ENCODE measurements at regions not wholly inside any gene's neighbourhood (a gene's known extent, or its start where the extent isn't known, plus 50 kb on each side); places are given as distances from the start of the nearest gene placed in this dataset.
A peak's percentile ranks its signal among the peaks of the same experiment; 100 is the strongest.

DNA sequence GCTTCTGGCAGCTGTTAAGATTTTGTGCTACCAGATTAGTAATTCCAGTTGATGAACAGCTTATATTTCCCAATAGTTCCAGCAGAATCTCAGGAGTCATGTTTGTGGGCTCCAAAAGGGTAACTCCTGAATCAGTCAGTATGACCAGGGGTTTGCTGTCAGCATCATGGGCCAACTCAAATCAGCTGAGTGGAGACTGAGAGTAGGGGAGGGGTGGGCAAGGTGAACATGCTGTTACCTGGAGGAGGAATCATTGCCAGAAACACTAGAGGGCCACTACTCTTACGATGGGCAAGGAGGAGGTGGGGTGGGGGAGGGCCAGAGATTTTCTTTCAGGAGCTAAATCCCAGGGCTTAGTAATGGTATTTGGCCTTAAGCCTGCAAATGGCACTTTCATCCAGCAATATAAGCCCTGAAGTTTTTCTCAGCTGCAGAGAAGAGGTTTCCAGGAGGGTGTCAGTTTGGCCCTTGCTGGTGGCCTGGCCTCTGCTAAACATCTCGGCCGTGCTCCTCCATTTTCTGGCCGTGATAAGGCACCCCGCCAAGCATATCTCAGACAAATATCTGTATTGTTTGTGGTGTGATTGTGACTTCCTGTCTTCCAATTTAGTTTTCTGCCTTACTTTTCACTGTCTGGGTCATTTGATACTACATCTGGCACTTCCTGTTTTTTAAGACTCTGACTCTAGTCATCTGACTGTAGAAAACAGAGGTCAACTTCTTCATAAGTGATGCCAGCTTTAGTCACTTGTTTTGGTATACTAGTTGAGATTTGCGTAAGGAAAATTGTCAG is 120.5 kb upstream of the CXCR4 start:
- no TSS peak for BruUV-seq (replicated peaks)
- DNase-seq (ENCODE audit: low read depth, low spot score) (peak; percentile 8), ATAC-seq (no peak)
- Histone ChIP-seq H3K27me3 (ENCODE audit: control insufficient read depth, insufficient read depth, low read length) (no peaks in the 10 kb centered on the region; the same call in 1 of the 2 replicates), H3K27ac (ENCODE audit: low read length) (no peak overlapping the region), H3K36me3 (ENCODE audit: control insufficient read depth, insufficient read depth, low read length) (no peaks in the 10 kb centered on the region), H3K9me3 (ENCODE audit: control insufficient read depth, insufficient read depth, low read depth, low read length) (no peaks in the 10 kb centered on the region), H3K4me3 (ENCODE audit: low read depth in 2 of 2, low read length in 2 of 2) (no peak overlapping the region), H3K4me1 (ENCODE audit: control insufficient read depth, insufficient read depth, low read length) (no peaks in the 10 kb centered on the region)
- POLR2A ChIA-PET, result no interaction called here
- in situ Hi-C loops (cut with HindIII; ENCODE audit: low pct_unique_long_range_greater_than_20kb, low sequenced_read_pairs) (no loop called here), intact Hi-C loops (cut with micrococcal nuclease; ENCODE audit: unreplicated experiment) (no loop called here)
- CTCF ChIA-PET, result no interaction called here
- TF ChIP-seq SIN3A (IDR thresholded peaks at IDR 0.05; ENCODE audit: borderline replicate concordance, insufficient read depth, low read depth, low read length) (no peak), TCF7L2 (IDR thresholded peaks at IDR 0.05; ENCODE audit: low read depth, low read length) (no peak), POLR2AphosphoS5 (IDR thresholded peaks at IDR 0.05; ENCODE audit: low read depth, low read length) (no peak)
- TF ChIP-seq, protein P1, sequence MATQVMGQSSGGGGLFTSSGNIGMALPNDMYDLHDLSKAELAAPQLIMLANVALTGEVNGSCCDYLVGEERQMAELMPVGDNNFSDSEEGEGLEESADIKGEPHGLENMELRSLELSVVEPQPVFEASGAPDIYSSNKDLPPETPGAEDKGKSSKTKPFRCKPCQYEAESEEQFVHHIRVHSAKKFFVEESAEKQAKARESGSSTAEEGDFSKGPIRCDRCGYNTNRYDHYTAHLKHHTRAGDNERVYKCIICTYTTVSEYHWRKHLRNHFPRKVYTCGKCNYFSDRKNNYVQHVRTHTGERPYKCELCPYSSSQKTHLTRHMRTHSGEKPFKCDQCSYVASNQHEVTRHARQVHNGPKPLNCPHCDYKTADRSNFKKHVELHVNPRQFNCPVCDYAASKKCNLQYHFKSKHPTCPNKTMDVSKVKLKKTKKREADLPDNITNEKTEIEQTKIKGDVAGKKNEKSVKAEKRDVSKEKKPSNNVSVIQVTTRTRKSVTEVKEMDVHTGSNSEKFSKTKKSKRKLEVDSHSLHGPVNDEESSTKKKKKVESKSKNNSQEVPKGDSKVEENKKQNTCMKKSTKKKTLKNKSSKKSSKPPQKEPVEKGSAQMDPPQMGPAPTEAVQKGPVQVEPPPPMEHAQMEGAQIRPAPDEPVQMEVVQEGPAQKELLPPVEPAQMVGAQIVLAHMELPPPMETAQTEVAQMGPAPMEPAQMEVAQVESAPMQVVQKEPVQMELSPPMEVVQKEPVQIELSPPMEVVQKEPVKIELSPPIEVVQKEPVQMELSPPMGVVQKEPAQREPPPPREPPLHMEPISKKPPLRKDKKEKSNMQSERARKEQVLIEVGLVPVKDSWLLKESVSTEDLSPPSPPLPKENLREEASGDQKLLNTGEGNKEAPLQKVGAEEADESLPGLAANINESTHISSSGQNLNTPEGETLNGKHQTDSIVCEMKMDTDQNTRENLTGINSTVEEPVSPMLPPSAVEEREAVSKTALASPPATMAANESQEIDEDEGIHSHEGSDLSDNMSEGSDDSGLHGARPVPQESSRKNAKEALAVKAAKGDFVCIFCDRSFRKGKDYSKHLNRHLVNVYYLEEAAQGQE (IDR thresholded peaks at IDR 0.05; ENCODE audit: insufficient read depth in 1 of 2, low read depth in 2 of 2, low read length in 1 of 2), result no peak
- TF ChIP-seq, protein P2, sequence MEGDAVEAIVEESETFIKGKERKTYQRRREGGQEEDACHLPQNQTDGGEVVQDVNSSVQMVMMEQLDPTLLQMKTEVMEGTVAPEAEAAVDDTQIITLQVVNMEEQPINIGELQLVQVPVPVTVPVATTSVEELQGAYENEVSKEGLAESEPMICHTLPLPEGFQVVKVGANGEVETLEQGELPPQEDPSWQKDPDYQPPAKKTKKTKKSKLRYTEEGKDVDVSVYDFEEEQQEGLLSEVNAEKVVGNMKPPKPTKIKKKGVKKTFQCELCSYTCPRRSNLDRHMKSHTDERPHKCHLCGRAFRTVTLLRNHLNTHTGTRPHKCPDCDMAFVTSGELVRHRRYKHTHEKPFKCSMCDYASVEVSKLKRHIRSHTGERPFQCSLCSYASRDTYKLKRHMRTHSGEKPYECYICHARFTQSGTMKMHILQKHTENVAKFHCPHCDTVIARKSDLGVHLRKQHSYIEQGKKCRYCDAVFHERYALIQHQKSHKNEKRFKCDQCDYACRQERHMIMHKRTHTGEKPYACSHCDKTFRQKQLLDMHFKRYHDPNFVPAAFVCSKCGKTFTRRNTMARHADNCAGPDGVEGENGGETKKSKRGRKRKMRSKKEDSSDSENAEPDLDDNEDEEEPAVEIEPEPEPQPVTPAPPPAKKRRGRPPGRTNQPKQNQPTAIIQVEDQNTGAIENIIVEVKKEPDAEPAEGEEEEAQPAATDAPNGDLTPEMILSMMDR (IDR thresholded peaks at IDR 0.05), result no peak

DNA sequence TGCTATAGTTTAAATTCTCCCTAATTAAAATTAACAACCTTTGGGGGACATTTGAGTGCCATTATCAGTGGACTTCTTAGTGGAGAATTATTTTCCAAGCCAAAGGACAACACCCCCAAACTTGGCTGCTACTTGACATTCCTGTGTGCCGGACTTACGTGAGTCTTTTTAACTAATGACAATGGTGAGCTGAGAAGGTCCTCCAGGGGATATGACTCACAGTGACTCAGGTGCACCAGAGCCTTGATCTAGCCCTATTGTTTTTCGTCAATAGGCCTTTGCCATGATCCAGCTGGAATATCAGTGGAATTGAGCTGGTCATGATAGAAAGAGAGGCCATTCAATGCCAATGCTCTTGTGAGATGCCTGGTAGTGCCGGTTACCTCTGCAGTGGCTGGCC is 118.1 kb upstream of the CXCR4 start:
- no peak overlapping the region for H3K27ac ChIP-seq (ENCODE audit: low read length)
- ChIA-PET POLR2A (no interaction called here), CTCF (no interaction called here)
- no peak overlapping the region for H3K4me3 ChIP-seq (ENCODE audit: low read depth in 2 of 2, low read length in 2 of 2)
- in situ Hi-C loops (cut with HindIII; ENCODE audit: low pct_unique_long_range_greater_than_20kb, low sequenced_read_pairs) (no loop called here), intact Hi-C loops (cut with micrococcal nuclease; ENCODE audit: unreplicated experiment) (no loop called here)
- TF ChIP-seq TCF7L2 (IDR thresholded peaks at IDR 0.05; ENCODE audit: low read depth, low read length) (no peak), SIN3A (IDR thresholded peaks at IDR 0.05; ENCODE audit: borderline replicate concordance, insufficient read depth, low read depth, low read length) (no peak), POLR2AphosphoS5 (IDR thresholded peaks at IDR 0.05; ENCODE audit: low read depth, low read length) (no peak)
- TF ChIP-seq, protein P2 (IDR thresholded peaks at IDR 0.05), result no peak
- TF ChIP-seq, protein P1 (IDR thresholded peaks at IDR 0.05; ENCODE audit: insufficient read depth in 1 of 2, low read depth in 2 of 2, low read length in 1 of 2), result no peak
- H3K36me3 ChIP-seq (ENCODE audit: control insufficient read depth, insufficient read depth, low read length), result no peaks in the 10 kb centered on the region
- ATAC-seq (peak; percentile 66; the same call in 1 of the 2 replicates), DNase-seq (ENCODE audit: low read depth, low spot score) (peak; percentile 41)
- H3K9me3 ChIP-seq (ENCODE audit: control insufficient read depth, insufficient read depth, low read depth, low read length), result no peaks in the 10 kb centered on the region
- H3K4me1 ChIP-seq (ENCODE audit: control insufficient read depth, insufficient read depth, low read length), result no peaks in the 10 kb centered on the region
- no peaks in the 10 kb centered on the region; the same call in 1 of the 2 replicates for H3K27me3 ChIP-seq (ENCODE audit: control insufficient read depth, insufficient read depth, low read length)
- no TSS peak for BruUV-seq (replicated peaks)
